CD4-positive, alpha-beta T cell treated with Interleukin-1 beta for 1 hour (primary cell): ENCODE measurements at regions not wholly inside any gene's neighbourhood (a gene's known extent, or its start where the extent isn't known, plus 50 kb on each side); places are given as distances from the start of the nearest gene placed in this dataset.

ENCODE experiments used
- DNase-seq, 2 donors: peaks; one replicate each; pipeline ENCODE4 v3.0.0-alpha.2; 2020 to 2022

GRCh38 chr3:124451630-124452317, 278.5 kb upstream of the UMPS start:
- no peak for DNase-seq

GRCh38 chr3:124453189-124453588, 277.1 kb upstream of the UMPS start:
- no peak for DNase-seq

- no peak for DNase-seq
These were observed 274.4 kb upstream of the UMPS start for GRCh38 chr3:124455891-124456290.

- DNase-seq, result no peak
These were observed 273.7 kb upstream of the UMPS start for GRCh38 chr3:124456506-124456905.

GRCh38 chr3:124459678-124460077, 270.6 kb upstream of the UMPS start:
- no peak for DNase-seq

GRCh38 chr3:124461126-124461525, 269.1 kb upstream of the UMPS start:
- DNase-seq, result no peak

- DNase-seq, result no peak
These were observed 268.2 kb upstream of the UMPS start for GRCh38 chr3:124461838-124462632.

- no peak for DNase-seq
These were observed 267.0 kb upstream of the UMPS start for GRCh38 chr3:124463234-124463633.

GRCh38 chr3:124467980-124468902, 262.0 kb upstream of the UMPS start:
- peak in 1 of 2 donors; percentile 20 for DNase-seq

GRCh38 chr3:124469555-124469954, 260.7 kb upstream of the UMPS start:
- no peak for DNase-seq

GRCh38 chr3:124478830-124479229, 251.4 kb upstream of the UMPS start:
- no peak for DNase-seq

- no peak for DNase-seq
These were observed 246.3 kb upstream of the UMPS start for GRCh38 chr3:124483915-124484470.

- no peak for DNase-seq
These were observed 243.9 kb upstream of the UMPS start for GRCh38 chr3:124486324-124486723.

- no peak for DNase-seq
These were observed 240.7 kb upstream of the UMPS start for GRCh38 chr3:124489506-124489905.

- no peak for DNase-seq
These were observed 239.2 kb upstream of the UMPS start for GRCh38 chr3:124491098-124491497.

- DNase-seq, result no peak
These were observed 238.4 kb upstream of the UMPS start for GRCh38 chr3:124491875-124492274.

- DNase-seq, result no peak
These were observed 237.4 kb upstream of the UMPS start for GRCh38 chr3:124492824-124493223.

- DNase-seq, result no peak
These were observed 234.2 kb upstream of the UMPS start for GRCh38 chr3:124496061-124496460.

GRCh38 chr3:124497487-124497886, 232.8 kb upstream of the UMPS start:
- DNase-seq, result no peak

GRCh38 chr3:124498891-124499290, 231.4 kb upstream of the UMPS start:
- DNase-seq, result no peak

GRCh38 chr3:124504332-124505059, 225.8 kb upstream of the UMPS start:
- DNase-seq, result no peak

- no peak for DNase-seq
These were observed 220.4 kb upstream of the UMPS start for GRCh38 chr3:124509884-124510283.
